DND-41 (cell line): ENCODE measurements at regions not wholly inside any gene's neighbourhood (a gene's known extent, or its start where the extent isn't known, plus 50 kb on each side); places are given as distances from the start of the nearest gene placed in this dataset.

Source experiments
- ATAC-seq: fragments of 200-7000 bp; cut with Tn5 transposase; 3 replicates; pipeline ENCODE4 v1.9.1; 2021; ENCODE audit warnings: low read depth; ENCODE audit not compliant: insufficient read depth
- DNase-seq: peaks from one replicate; pipeline ENCODE4 v3.0.0-alpha.2; 2020
- H2AFZ ChIP-seq: 2 replicates; pipeline ENCODE4 v1.6.0; 2012; ENCODE audit warnings: low read depth, low read length
- H3K27ac ChIP-seq: 2 replicates; pipeline ENCODE4 v1.5.1; 2012; ENCODE audit warnings: low read length, inconsistent platforms
- H3K27me3 ChIP-seq: fragments of 200-600 bp; sonication (generic); 2 replicates; pipeline ENCODE4 v1.6.0; 2012; ENCODE audit warnings: low read length, mild to moderate bottlenecking, inconsistent platforms; ENCODE audit not compliant: insufficient read depth, poor library complexity
- H3K36me3 ChIP-seq: 2 replicates; pipeline ENCODE4 v1.5.1; 2012; ENCODE audit warnings: low read length, inconsistent platforms; ENCODE audit not compliant: insufficient read depth
- H3K4me1 ChIP-seq: 2 replicates; pipeline ENCODE4 v1.5.1; 2012; ENCODE audit warnings: mild to moderate bottlenecking, low read length; ENCODE audit not compliant: insufficient read depth
- H3K4me2 ChIP-seq: 2 replicates; pipeline ENCODE4 v1.6.0; 2012; ENCODE audit warnings: mild to moderate bottlenecking, moderate library complexity, low read length, inconsistent platforms; ENCODE audit not compliant: insufficient read depth
- H3K4me3 ChIP-seq, 2 experiments: fragments of 200-600 bp in 1 of 2; shearing (Covaris generic) in 1 of 2; 2 replicates each; pipeline ENCODE4 v1.5.1; 2012 to 2016; ENCODE audit warnings: inconsistent platforms in 2 of 2, low read length in 2 of 2, mild to moderate bottlenecking in 2 of 2, low read depth in 1 of 2, moderate library complexity in 1 of 2
- H3K79me2 ChIP-seq: 2 replicates; pipeline ENCODE4 v1.6.0; 2012; ENCODE audit warnings: low read length, inconsistent platforms; ENCODE audit not compliant: insufficient read depth
- H3K9ac ChIP-seq: 2 replicates; pipeline ENCODE4 v1.6.0; 2012; ENCODE audit warnings: low read depth, mild to moderate bottlenecking, inconsistent platforms, low read length, moderate library complexity
- H3K9me3 ChIP-seq: 2 replicates; pipeline ENCODE4 v1.5.1; 2012; ENCODE audit warnings: low read length, moderate library complexity, mild to moderate bottlenecking, inconsistent platforms; ENCODE audit not compliant: insufficient read depth, severe bottlenecking
- H4K20me1 ChIP-seq: 2 replicates; pipeline ENCODE4 v1.6.0; 2012; ENCODE audit warnings: low read length; ENCODE audit not compliant: insufficient read depth
- CTCF ChIP-seq: IDR thresholded peaks from 2 replicates; pipeline ENCODE4 v1.5.1; 2012; ENCODE audit warnings: borderline replicate concordance, low read length, moderate library complexity, mild to moderate bottlenecking; ENCODE audit not compliant: poor library complexity, severe bottlenecking; ENCODE audit errors: extremely low read depth
- EZH2 ChIP-seq: IDR thresholded peaks from 3 replicates; pipeline ENCODE4 v1.6.1; 2012; ENCODE audit warnings: borderline replicate concordance, low read depth, mild to moderate bottlenecking, moderate library complexity, low read length, inconsistent platforms; ENCODE audit not compliant: severe bottlenecking

- no peak overlapping the region for H3K4me2 ChIP-seq
- no peak overlapping the region for H3K4me3 ChIP-seq
- H4K20me1 ChIP-seq, result no peaks in the 10 kb centered on the region
- no peaks in the 10 kb centered on the region for H3K27me3 ChIP-seq
- no peaks in the 10 kb centered on the region for H3K4me1 ChIP-seq
- no peaks in the 10 kb centered on the region for H3K79me2 ChIP-seq
- no peak overlapping the region for H3K9ac ChIP-seq
- H3K36me3 ChIP-seq, result no peaks in the 10 kb centered on the region
- DNase-seq (no peak), ATAC-seq (no peak)
- H2AFZ ChIP-seq, result no peak overlapping the region
- TF ChIP-seq EZH2, result no peak
- TF ChIP-seq CTCF, result no peak
- no peaks in the 10 kb centered on the region for H3K9me3 ChIP-seq
- no peak overlapping the region for H3K27ac ChIP-seq
These were observed 855.7 kb downstream of the SLITRK5 start for GRCh38 chr13:88526853-88527215.

DNA sequence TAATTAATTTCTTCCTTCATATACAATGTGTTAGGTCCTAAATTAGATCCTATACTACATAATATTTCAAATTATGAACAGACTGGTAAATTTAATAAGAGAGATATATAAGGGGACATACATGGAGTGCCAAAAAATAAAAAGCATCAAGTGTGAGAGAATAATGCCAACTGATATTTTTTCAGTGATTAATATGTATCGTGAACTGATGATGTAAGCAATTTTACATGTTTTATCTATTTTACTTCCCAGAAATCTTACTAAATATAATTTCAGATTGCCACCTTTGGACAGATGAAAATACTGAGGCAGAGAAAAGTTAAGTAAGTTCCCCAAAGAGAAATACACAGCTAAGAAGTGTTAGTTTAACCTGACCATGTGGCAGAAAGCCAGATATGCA lies 870.8 kb downstream of the SLITRK5 start:
- Histone ChIP-seq H3K79me2 (no peaks in the 10 kb centered on the region), H3K4me2 (no peak overlapping the region), H3K9ac (no peak overlapping the region), H3K4me3 (no peak overlapping the region), H3K4me1 (no peaks in the 10 kb centered on the region), H3K9me3 (no peaks in the 10 kb centered on the region), H3K27ac (no peak overlapping the region), H3K36me3 (no peaks in the 10 kb centered on the region), H4K20me1 (no peaks in the 10 kb centered on the region), H3K27me3 (no peaks in the 10 kb centered on the region), H2AFZ (no peak overlapping the region)
- no peak for DNase-seq
- no peak for ATAC-seq
- TF ChIP-seq CTCF, result no peak

GRCh38 chr13:88544836-88545235 lies 873.7 kb downstream of the SLITRK5 start:
- Histone ChIP-seq H3K9me3 (no peaks in the 10 kb centered on the region), H3K4me1 (no peaks in the 10 kb centered on the region), H3K27ac (no peak overlapping the region), H4K20me1 (no peaks in the 10 kb centered on the region), H3K4me2 (no peak overlapping the region), H3K27me3 (no peaks in the 10 kb centered on the region), H3K9ac (no peak overlapping the region), H3K79me2 (no peaks in the 10 kb centered on the region), H3K4me3 (no peak overlapping the region), H2AFZ (no peak overlapping the region), H3K36me3 (no peaks in the 10 kb centered on the region)
- no peak for TF ChIP-seq CTCF
- TF ChIP-seq EZH2, result no peak
- DNase-seq (no peak), ATAC-seq (no peak)

DNA sequence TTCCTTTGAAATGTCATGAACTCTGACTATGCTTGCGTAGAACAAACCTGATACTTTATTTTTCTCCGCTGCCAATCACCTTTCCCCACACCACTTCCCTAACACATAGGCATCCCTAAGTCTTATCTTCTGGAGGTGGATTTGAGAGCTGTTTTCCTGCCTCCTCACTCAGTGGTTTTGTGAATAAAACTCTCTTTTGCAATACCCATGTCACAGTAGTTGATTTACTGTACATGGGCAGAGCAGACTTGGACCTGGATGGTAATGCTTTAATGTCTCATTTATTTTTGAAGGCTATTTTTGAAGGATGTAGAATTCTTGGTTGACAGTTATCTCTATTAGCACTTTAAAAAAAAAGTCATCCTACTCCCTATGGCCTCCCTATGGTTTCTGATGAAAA lies 881.8 kb downstream of the SLITRK5 start:
- H3K4me3 ChIP-seq, result no peak overlapping the region

More for the DNA sequence above, 881.8 kb downstream of the SLITRK5 start:
- H3K9me3 ChIP-seq, result no peaks in the 10 kb centered on the region
- DNase-seq, result no peak
- TF ChIP-seq CTCF, result no peak
- TF ChIP-seq EZH2, result no peak
- no peaks in the 10 kb centered on the region for H4K20me1 ChIP-seq
- no peak overlapping the region for H3K27ac ChIP-seq
- no peaks in the 10 kb centered on the region for H3K36me3 ChIP-seq
- H3K4me2 ChIP-seq, result no peak overlapping the region
- ATAC-seq, result no peak
- no peaks in the 10 kb centered on the region for H3K27me3 ChIP-seq
- H3K9ac ChIP-seq, result no peak overlapping the region
- H3K4me1 ChIP-seq, result no peaks in the 10 kb centered on the region
- H2AFZ ChIP-seq, result no peak overlapping the region
- no peaks in the 10 kb centered on the region for H3K79me2 ChIP-seq
